Activated CD8-positive, alpha-beta T cell treated with anti-CD3 and anti-CD28 coated beads for 36 hours (primary cell): ENCODE measurements at regions not wholly inside any gene's neighbourhood (a gene's known extent, or its start where the extent isn't known, plus 50 kb on each side); places are given as distances from the start of the nearest gene placed in this dataset.

ENCODE experiments used
- ATAC-seq: fragments of 200-7000 bp; cut with Tn5 transposase; one replicate; pipeline ENCODE4 v1.10.0; 2021; ENCODE audit warnings: mild to moderate bottlenecking, moderate library complexity
- CTCF ChIA-PET: fragments of 350-600 bp; sonication (Branson Sonifier 250); formaldehyde crosslinking; loops from one replicate; lab custom pipeline; 2021; ENCODE audit warnings: antibody characterized with exemption; lab: Charles Lee
- POLR2A ChIA-PET: fragments of 350-600 bp; sonication (Branson Sonifier 250); formaldehyde crosslinking; loops from one replicate; lab custom pipeline; 2021; ENCODE audit warnings: antibody characterized with exemption; lab: Charles Lee
- DNase-seq: peaks from one replicate; pipeline ENCODE4 v3.0.0-alpha.2; 2020
- H3K27ac Mint-ChIP-seq: one replicate; pipeline ENCODE4 v1.8.0; 2021; ENCODE audit warnings: mild to moderate bottlenecking, mixed read lengths
- H3K27me3 Mint-ChIP-seq: one replicate; pipeline ENCODE4 v1.8.0; 2021; ENCODE audit warnings: mixed read lengths
- H3K36me3 Mint-ChIP-seq: one replicate; pipeline ENCODE4 v1.8.0; 2021; ENCODE audit warnings: low read depth, mixed read lengths
- H3K4me1 Mint-ChIP-seq: one replicate; pipeline ENCODE4 v1.8.0; 2021; ENCODE audit warnings: low read depth, mixed read lengths
- H3K4me3 Mint-ChIP-seq: one replicate; pipeline ENCODE4 v1.8.0; 2021; ENCODE audit warnings: mild to moderate bottlenecking, moderate library complexity, mixed read lengths
- H3K9me3 Mint-ChIP-seq: one replicate; pipeline ENCODE4 v1.8.0; 2021; ENCODE audit warnings: mixed read lengths
- CTCF ChIP-seq: fragments of 200-600 bp; IDR thresholded peaks from one replicate; pipeline ENCODE4 v1.8.0; 2022; ENCODE audit warnings: antibody characterized with exemption, mild to moderate bottlenecking
- intact Hi-C: fragments of 100-400 bp; cut with micrococcal nuclease; formaldehyde crosslinking; loops from one replicate; pipeline ENCODE4 v1.10.0; 2022

- no peak overlapping the region for H3K4me3 Mint-ChIP-seq
- H3K9me3 Mint-ChIP-seq: no peaks in the 10 kb centered on the region
- H3K27me3 Mint-ChIP-seq: no peaks in the 10 kb centered on the region
- ChIA-PET CTCF (no interaction called here), POLR2A (no interaction called here)
- H3K36me3 Mint-ChIP-seq: no peaks in the 10 kb centered on the region
- no peaks in the 10 kb centered on the region for H3K4me1 Mint-ChIP-seq
- ATAC-seq: no peak
- no peak for TF ChIP-seq CTCF
- H3K27ac Mint-ChIP-seq: no peak overlapping the region
- no peak for DNase-seq
- intact Hi-C loops: no loop called here
Measured at GRCh38 chr15:53880357-53880756, 97.9 kb upstream of the UNC13C start.

GRCh38 chr15:53875711-53876110 lies 102.5 kb upstream of the UNC13C start:
- Mint-ChIP-seq H3K36me3 (no peaks in the 10 kb centered on the region), H3K4me1 (no peaks in the 10 kb centered on the region), H3K9me3 (no peaks in the 10 kb centered on the region), H3K4me3 (no peak overlapping the region), H3K27ac (no peak overlapping the region), H3K27me3 (no peaks in the 10 kb centered on the region)
- ChIA-PET CTCF (interaction anchor here (0.8 kb wide), 1 partner anchor 155 kb away, joined by 3 read pairs; no protein-coding TSS in a partner anchor), POLR2A (no interaction called here)
- TF ChIP-seq CTCF: no peak
- DNase-seq (no peak), ATAC-seq (no peak)
- intact Hi-C loops: no loop called here

- ChIA-PET POLR2A (no interaction called here), CTCF (interaction anchor here (0.8 kb wide), 1 partner anchor 156 kb away, joined by 3 read pairs; no protein-coding TSS in a partner anchor)
- Mint-ChIP-seq H3K4me3 (no peak overlapping the region), H3K4me1 (no peaks in the 10 kb centered on the region), H3K36me3 (no peaks in the 10 kb centered on the region), H3K27ac (no peak overlapping the region), H3K27me3 (no peaks in the 10 kb centered on the region), H3K9me3 (no peaks in the 10 kb centered on the region)
- no peak for ATAC-seq
- no peak for DNase-seq
- intact Hi-C loops: no loop called here
- no peak for TF ChIP-seq CTCF
Measured at GRCh38 chr15:53875139-53875538, 103.1 kb upstream of the UNC13C start.

- no peaks in the 10 kb centered on the region for H3K9me3 Mint-ChIP-seq
- TF ChIP-seq CTCF: no peak
- DNase-seq: no peak
- ChIA-PET CTCF (no interaction called here), POLR2A (no interaction called here)
- no peak overlapping the region for H3K4me3 Mint-ChIP-seq
- H3K36me3 Mint-ChIP-seq: no peaks in the 10 kb centered on the region
- ATAC-seq: no peak
- no peaks in the 10 kb centered on the region for H3K4me1 Mint-ChIP-seq
- intact Hi-C loops: no loop called here
- H3K27me3 Mint-ChIP-seq: no peaks in the 10 kb centered on the region
- H3K27ac Mint-ChIP-seq: no peak overlapping the region
Measured at GRCh38 chr15:53872410-53872809, 105.8 kb upstream of the UNC13C start.

GRCh38 chr15:53869806-53870073 lies 108.5 kb upstream of the UNC13C start:
- no peak overlapping the region for H3K27ac Mint-ChIP-seq
- CTCF ChIA-PET: no interaction called here
- H3K36me3 Mint-ChIP-seq: no peaks in the 10 kb centered on the region
- intact Hi-C loops: no loop called here
- H3K9me3 Mint-ChIP-seq: no peaks in the 10 kb centered on the region
- H3K27me3 Mint-ChIP-seq: no peaks in the 10 kb centered on the region
- H3K4me1 Mint-ChIP-seq: no peaks in the 10 kb centered on the region
- no peak for DNase-seq
- POLR2A ChIA-PET: no interaction called here
- TF ChIP-seq CTCF: no peak
- no peak for ATAC-seq
- H3K4me3 Mint-ChIP-seq: no peak overlapping the region
